ENCODE measurements at regions not wholly inside any gene's neighbourhood (a gene's known extent, or its start where the extent isn't known, plus 50 kb on each side); places are given as distances from the start of the nearest gene placed in this dataset.

DNA sequence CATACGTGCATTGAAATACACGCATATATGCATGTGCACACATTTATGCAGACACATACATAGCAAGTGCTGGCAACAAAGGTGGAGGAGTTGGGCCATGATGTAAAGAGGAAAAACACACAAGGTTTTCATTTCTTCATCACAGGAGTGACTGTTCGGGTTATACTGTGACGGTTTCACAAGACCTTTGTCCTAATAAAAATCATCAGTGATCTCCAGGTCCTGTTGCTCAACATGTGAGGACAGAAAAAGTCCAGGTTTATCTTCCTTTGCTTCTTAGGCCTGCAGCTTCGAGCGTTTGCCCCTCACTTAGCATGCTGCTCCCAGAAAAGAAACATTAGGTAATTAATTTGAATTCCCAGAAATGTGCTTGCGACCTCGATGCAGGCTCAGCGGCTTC is 1260.0 kb upstream of the TMEM132C start (continued):
- no peak for TF ChIP-seq CHD7 (IDR thresholded peaks at IDR 0.05; ENCODE audit: insufficient replicate concordance, low read length)
- no peak for TF ChIP-seq SIN3A (conservative IDR thresholded peaks at IDR 0.05 in 1 of 2, IDR thresholded peaks at IDR 0.05 in 1 of 2; ENCODE audit: low read depth in 1 of 2, low read length in 2 of 2)
- no peak for TF ChIP-seq TBP (IDR thresholded peaks at IDR 0.05; ENCODE audit: low read depth, low read length)
- TF ChIP-seq CHD2 (IDR thresholded peaks at IDR 0.05; ENCODE audit: low read length) = no peak
- TF ChIP-seq RAD21 (IDR thresholded peaks at IDR 0.05 in 1 of 2, conservative IDR thresholded peaks at IDR 0.05 in 1 of 2; ENCODE audit: low read depth in 2 of 2, low read length in 2 of 2) = no peak
- no peak for TF ChIP-seq FOSL1 (IDR thresholded peaks at IDR 0.05; ENCODE audit: insufficient read depth, low read depth, low read length)
